ENCODE measurements at regions not wholly inside any gene's neighbourhood (a gene's known extent, or its start where the extent isn't known, plus 50 kb on each side); places are given as distances from the start of the nearest gene placed in this dataset.

- TF ChIP-seq CTCF (conservative IDR thresholded peaks at IDR 0.05; ENCODE audit: low read depth): no peak
- DNase-seq (ENCODE audit: low spot score): no peak
- no peak overlapping the region for H3K27ac ChIP-seq
- POLR2A ChIA-PET (ENCODE audit: low non-redundant PET): no interaction called here
- CTCF ChIA-PET: no interaction called here
Measured at GRCh38 chr11:101202614-101203013, 73.0 kb upstream of the PGR start.

GRCh38 chr11:101199416-101199815 lies 69.8 kb upstream of the PGR start:
- ChIA-PET POLR2A (ENCODE audit: low non-redundant PET) (no interaction called here), CTCF (interaction anchor here (0.6 kb wide), 1 partner anchor 1206 kb away, joined by 6 read pairs; no protein-coding TSS in a partner anchor)
- no peak for TF ChIP-seq CTCF (conservative IDR thresholded peaks at IDR 0.05; ENCODE audit: low read depth)
- DNase-seq (ENCODE audit: low spot score): no peak
- no peak overlapping the region for H3K27ac ChIP-seq

DNA sequence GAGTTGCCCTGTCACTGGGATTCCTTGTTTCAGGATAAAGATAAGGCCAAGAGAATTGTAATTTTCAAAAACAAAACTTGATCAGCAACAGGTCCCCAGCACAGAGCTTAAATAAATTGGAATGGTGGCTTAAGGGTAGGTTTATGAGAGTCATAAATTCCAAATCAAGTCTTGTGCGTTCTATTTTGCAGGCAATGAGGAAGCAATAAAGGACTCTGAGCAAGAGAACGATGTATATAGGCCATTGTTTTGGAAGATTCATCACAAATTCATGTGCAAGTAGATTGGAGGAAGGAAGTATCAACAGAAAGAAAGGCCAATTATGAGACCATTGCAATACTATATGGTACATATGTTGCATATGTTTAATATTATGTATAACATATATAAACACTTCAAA lies 65.7 kb upstream of the PGR start:
- ChIA-PET CTCF (no interaction called here), POLR2A (ENCODE audit: low non-redundant PET) (no interaction called here)
- no peak overlapping the region for H3K27ac ChIP-seq
- no peak for TF ChIP-seq CTCF (conservative IDR thresholded peaks at IDR 0.05; ENCODE audit: low read depth)
- DNase-seq (ENCODE audit: low spot score): no peak

DNA sequence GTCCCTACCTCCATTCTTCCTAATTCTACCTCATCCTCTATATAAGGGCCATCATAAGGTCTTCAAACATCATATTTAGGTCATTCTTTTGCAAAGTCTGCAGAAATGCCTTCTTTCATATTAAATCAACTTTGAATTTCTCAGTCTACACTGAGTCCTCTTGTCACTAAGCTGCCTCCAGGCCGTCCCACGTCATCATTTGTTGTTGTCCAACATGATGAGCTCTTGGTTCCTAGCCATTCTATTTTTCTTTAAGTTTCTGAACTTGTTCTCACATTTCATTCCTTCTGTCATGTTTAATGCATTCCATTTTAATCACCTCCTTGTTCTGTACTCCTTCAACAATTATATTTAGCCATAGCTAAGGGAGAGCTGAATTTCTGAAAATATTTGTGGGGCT lies 59.2 kb upstream of the PGR start:
- no peak overlapping the region for H3K27ac ChIP-seq
- DNase-seq (ENCODE audit: low spot score): no peak
- ChIA-PET CTCF (interaction anchor here (0.6 kb wide), 2 partner anchors 67 to 97 kb away, joined by 7 to 9 read pairs; no protein-coding TSS in a partner anchor), POLR2A (ENCODE audit: low non-redundant PET) (no interaction called here)
- no peak for TF ChIP-seq CTCF (conservative IDR thresholded peaks at IDR 0.05; ENCODE audit: low read depth)

- ChIA-PET POLR2A (ENCODE audit: low non-redundant PET) (no interaction called here), CTCF (no interaction called here)
- TF ChIP-seq CTCF (conservative IDR thresholded peaks at IDR 0.05; ENCODE audit: low read depth): no peak
- no peak for DNase-seq (ENCODE audit: low spot score)
- H3K27ac ChIP-seq: no peak overlapping the region
Measured at GRCh38 chr11:101188173-101188572, 58.6 kb upstream of the PGR start.

DNA sequence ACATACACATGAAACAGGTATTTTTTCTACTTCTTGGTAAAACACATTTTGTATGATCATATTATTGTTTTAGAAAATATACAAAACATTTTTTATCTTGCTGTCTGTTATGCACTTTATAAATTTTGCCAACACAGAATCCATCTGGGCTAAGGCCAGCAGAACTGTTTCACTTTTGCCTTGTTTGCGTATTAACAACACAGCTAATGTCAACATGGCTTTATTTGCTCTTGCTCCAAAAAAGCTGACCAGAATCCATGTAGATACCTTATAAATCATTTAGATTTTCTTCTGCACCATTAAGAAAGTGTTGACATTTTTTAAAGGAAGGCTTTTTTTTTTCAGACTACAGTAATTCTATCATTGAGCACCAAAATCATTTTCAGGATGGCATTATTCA lies 58.1 kb upstream of the PGR start:
- ChIA-PET POLR2A (ENCODE audit: low non-redundant PET) (no interaction called here), CTCF (no interaction called here)
- no peak overlapping the region for H3K27ac ChIP-seq
- DNase-seq (ENCODE audit: low spot score): no peak
- no peak for TF ChIP-seq CTCF (conservative IDR thresholded peaks at IDR 0.05; ENCODE audit: low read depth)

DNA sequence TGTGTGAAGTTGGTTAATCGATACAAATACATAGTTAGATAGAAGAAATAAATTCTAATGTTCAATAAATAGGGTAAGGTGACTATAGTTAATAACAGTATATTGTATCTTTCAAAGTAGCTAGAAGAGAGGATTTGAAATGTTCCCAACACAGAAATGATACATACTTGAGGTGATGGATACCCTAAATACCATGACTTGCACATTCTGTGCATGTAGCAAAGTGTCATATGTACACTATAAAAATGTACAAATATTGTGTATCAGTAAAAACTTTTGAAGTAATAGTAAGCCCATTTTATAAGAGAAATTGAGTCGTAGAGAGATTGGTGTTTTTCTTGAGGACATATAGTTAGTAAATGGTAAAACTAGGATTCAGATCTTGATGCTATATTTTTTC lies 56.4 kb upstream of the PGR start:
- no peak overlapping the region for H3K27ac ChIP-seq
- ChIA-PET CTCF (interaction anchor here (0.6 kb wide), 1 partner anchor 574 kb away, joined by 3 read pairs; no protein-coding TSS in a partner anchor), POLR2A (ENCODE audit: low non-redundant PET) (no interaction called here)
- no peak for DNase-seq (ENCODE audit: low spot score)
- no peak for TF ChIP-seq CTCF (conservative IDR thresholded peaks at IDR 0.05; ENCODE audit: low read depth)
